GM12865 (cell line): ENCODE measurements at regions not wholly inside any gene's neighbourhood (a gene's known extent, or its start where the extent isn't known, plus 50 kb on each side); places are given as distances from the start of the nearest gene placed in this dataset.

Source experiments
- DNase-seq: peaks from one replicate; pipeline ENCODE4 v3.0.0; 2010; ENCODE audit warnings: low read depth
- H3K4me3 ChIP-seq: 2 replicates; pipeline ENCODE4 v1.5.1; 2011; ENCODE audit warnings: mild to moderate bottlenecking, low read depth, low read length, control low read depth
- CTCF ChIP-seq: IDR thresholded peaks from 2 replicates; pipeline ENCODE4 v1.5.1; 2011; ENCODE audit warnings: low read length, control low read depth, low read depth, inconsistent platforms; ENCODE audit not compliant: insufficient read depth; ENCODE audit errors: missing control alignments

- H3K4me3 ChIP-seq = no peak overlapping the region
- TF ChIP-seq CTCF = no peak
- DNase-seq = no peak
Observed at GRCh38 chr5:91851670-91852069, 468.6 kb upstream of the ARRDC3 start.

- TF ChIP-seq CTCF = no peak
- no peak overlapping the region for H3K4me3 ChIP-seq
- DNase-seq = no peak
Observed at GRCh38 chr5:91850031-91850430, 466.9 kb upstream of the ARRDC3 start.

- no peak overlapping the region for H3K4me3 ChIP-seq
- TF ChIP-seq CTCF = no peak
- no peak for DNase-seq
Observed at GRCh38 chr5:91849069-91849468, 466.0 kb upstream of the ARRDC3 start.

GRCh38 chr5:91848453-91848852 lies 465.3 kb upstream of the ARRDC3 start:
- DNase-seq = no peak
- no peak for TF ChIP-seq CTCF
- no peak overlapping the region for H3K4me3 ChIP-seq

- H3K4me3 ChIP-seq = no peak overlapping the region
- no peak for TF ChIP-seq CTCF
- DNase-seq = no peak
Observed at GRCh38 chr5:91841423-91841822, 458.3 kb upstream of the ARRDC3 start.

GRCh38 chr5:91840412-91840811 lies 457.3 kb upstream of the ARRDC3 start:
- no peak for TF ChIP-seq CTCF
- no peak for DNase-seq
- H3K4me3 ChIP-seq = no peak overlapping the region

- no peak for TF ChIP-seq CTCF
- DNase-seq = no peak
- no peak overlapping the region for H3K4me3 ChIP-seq
Observed at GRCh38 chr5:91839721-91840120, 456.6 kb upstream of the ARRDC3 start.
